ENCODE measurements at regions not wholly inside any gene's neighbourhood (a gene's known extent, or its start where the extent isn't known, plus 50 kb on each side); places are given as distances from the start of the nearest gene placed in this dataset.

DNA sequence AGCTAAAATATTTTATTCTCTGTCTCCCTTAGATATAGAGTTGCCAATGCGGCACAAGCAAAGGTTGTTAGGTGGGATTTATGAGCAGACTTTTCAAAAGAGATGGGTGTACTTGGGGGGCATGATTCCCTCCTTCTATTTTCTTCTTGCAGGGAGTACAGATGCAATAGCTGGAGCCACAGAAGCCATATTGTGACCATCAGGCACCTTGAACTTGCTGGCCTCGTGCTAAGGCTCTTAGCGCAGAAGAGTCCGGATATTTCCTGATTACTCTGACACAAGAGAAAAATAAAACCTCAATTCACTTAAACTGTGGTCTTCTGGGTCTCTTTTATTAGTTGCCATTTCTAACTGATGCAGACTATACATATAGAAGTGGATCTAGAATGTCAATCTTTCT is 547.4 kb downstream of the MIAT start:
- H3K4me2 ChIP-seq (ENCODE audit: insufficient read depth in 1 of 2, low read depth in 2 of 2, low read length in 2 of 2) = no peak overlapping the region
- H3K36me3 ChIP-seq (ENCODE audit: control insufficient read depth in 2 of 4, insufficient read depth in 4 of 4, low read length in 3 of 4) = no peaks in the 10 kb centered on the region
- no peak overlapping the region for H2BK12ac ChIP-seq (ENCODE audit: low read depth, low read length)
- no peak overlapping the region for H2AK5ac ChIP-seq (ENCODE audit: low read depth, low read length)
- no peak overlapping the region for H2AFZ ChIP-seq (ENCODE audit: low read length)
- peaks cover 1% of the 10 kb centered on the region; the same call in 1 of the 2 replicates for H3K23me2 ChIP-seq (ENCODE audit: low read depth, low read length)
- no peak overlapping the region for H2BK15ac ChIP-seq (ENCODE audit: low read length)
- no peak overlapping the region for H3K4me3 ChIP-seq (ENCODE audit: extremely low read depth in 1 of 4, insufficient read depth in 2 of 4, low read depth in 3 of 4, low read length in 4 of 4)
- WGBS, 2 experiments (ENCODE audit: extremely low coverage in 1 of 2, insufficient coverage in 1 of 2, insufficient read length in 1 of 2, insufficient replicate concordance in 2 of 2, low coverage in 1 of 2, low lambda C conversion rate in 2 of 2, missing lambda C conversion rate in 1 of 2) = 76% methylated on average over 4 of the region's 4 CpGs; no CpG with 5 or more reads in 1 of the 2 experiments
- H3K27me3 ChIP-seq (replicated peaks in 1 of 4; ENCODE audit: control insufficient read depth in 3 of 4, extremely low read depth in 1 of 4, insufficient read depth in 3 of 4, low read length in 3 of 4) = peaks cover 0 to 2% (median 0%) of the 10 kb centered on the region in 4 experiments; a peak in 1 of 7 replicates
- no peaks in the 10 kb centered on the region for H3K9me3 ChIP-seq (ENCODE audit: insufficient read depth in 2 of 2, low read depth in 1 of 2, low read length in 1 of 2)
- no peak overlapping the region for H3K27ac ChIP-seq (ENCODE audit: low read depth, low read length)
- H4K5ac ChIP-seq (ENCODE audit: insufficient read length, low read depth, low read length) = no peak overlapping the region
- TF ChIP-seq KDM1A (IDR thresholded peaks at IDR 0.05; ENCODE audit: borderline replicate concordance, low read length) = peak; percentile 79; the same call in 1 of the 2 replicates
- no peak for TF ChIP-seq SIN3A (conservative IDR thresholded peaks at IDR 0.05 in 1 of 2, IDR thresholded peaks at IDR 0.05 in 1 of 2; ENCODE audit: low read depth in 1 of 2, low read length in 2 of 2)
- POLR2A ChIA-PET (ENCODE audit: partially characterized antibody) = no interaction called here
- no peak overlapping the region for H4K91ac ChIP-seq (replicated peaks; ENCODE audit: insufficient read length, low read length)
- H3K14ac ChIP-seq (ENCODE audit: insufficient read length) = no peak overlapping the region
- H3K18ac ChIP-seq (ENCODE audit: extremely low read depth, low read length) = no peak overlapping the region
- no peak overlapping the region for H3K23ac ChIP-seq (ENCODE audit: insufficient read length)
- no peak overlapping the region for H3K56ac ChIP-seq (replicated peaks; ENCODE audit: insufficient read length, low read depth, low read length)
- CTCF ChIA-PET (ENCODE audit: partially characterized antibody) = no interaction called here
- H3K9ac ChIP-seq (replicated peaks in 1 of 4; ENCODE audit: extremely low read depth in 1 of 4, low read depth in 3 of 4, low read length in 3 of 4) = no peak overlapping the region
- FAIRE-seq = no peak
- no peak overlapping the region for H2BK5ac ChIP-seq (ENCODE audit: low read depth, low read length)
- no peak overlapping the region for H2BK120ac ChIP-seq (replicated peaks; ENCODE audit: low read depth, low read length)
- no peaks in the 10 kb centered on the region for H3K79me2 ChIP-seq (ENCODE audit: control insufficient read depth in 1 of 2, insufficient read depth in 2 of 2, low read length in 2 of 2)
- H3K79me1 ChIP-seq (ENCODE audit: low read depth, low read length) = no peaks in the 10 kb centered on the region
- H4K8ac ChIP-seq (ENCODE audit: extremely low read depth, insufficient read depth, low read length) = no peak overlapping the region
- no peak overlapping the region for H3K4ac ChIP-seq (replicated peaks; ENCODE audit: insufficient read length, low read depth, low read length)
- no peak overlapping the region for H2BK20ac ChIP-seq (ENCODE audit: low read length)
- no peak for DNase-seq (ENCODE audit: low read depth in 1 of 2, low spot score in 2 of 2)
- H4K20me1 ChIP-seq (replicated peaks in 1 of 2; ENCODE audit: control insufficient read depth in 1 of 2, insufficient read depth in 2 of 2, low read length in 2 of 2) = no peaks in the 10 kb centered on the region
- peaks cover 0 to 9% (median 7%) of the 10 kb centered on the region in 4 experiments; a peak in 6 of 7 replicates for H3K4me1 ChIP-seq (replicated peaks in 1 of 4; ENCODE audit: control insufficient read depth in 3 of 4, insufficient read depth in 4 of 4, low read length in 3 of 4)

Measured in H1 (cell line).